Effector memory CD8-positive, alpha-beta T cell (primary cell): ENCODE measurements at regions not wholly inside any gene's neighbourhood (a gene's known extent, or its start where the extent isn't known, plus 50 kb on each side); places are given as distances from the start of the nearest gene placed in this dataset.
"Not testable (repeated sequence)": the region's sequence is repeated elsewhere in the genome, so short reads cannot be mapped to it uniquely, and the experiment has no call there.

Experiments used
- ATAC-seq: fragments of 150-1000 bp; cut with Tn5 transposase; replicated peaks from 2 replicates; pipeline ENCODE4 v1.10.0; 2021; ENCODE audit warnings: mild to moderate bottlenecking, moderate library complexity
- DNase-seq, 3 experiments: peaks; one replicate each; pipeline ENCODE4 v3.0.0; 2021
- H3K27ac Mint-ChIP-seq, 2 donors: one replicate each; pipeline ENCODE4 v1.8.0; 2022; ENCODE audit warnings: mild to moderate bottlenecking in 2 of 2, mixed read lengths in 2 of 2, moderate library complexity in 2 of 2
- H3K27me3 Mint-ChIP-seq, 2 donors: one replicate each; pipeline ENCODE4 v1.8.0; 2022; ENCODE audit warnings: mixed read lengths in 2 of 2
- H3K36me3 Mint-ChIP-seq: one replicate; pipeline ENCODE4 v1.8.0; 2022; ENCODE audit warnings: mild to moderate bottlenecking, moderate library complexity, mixed read lengths; ENCODE audit not compliant: insufficient read depth
- H3K4me1 Mint-ChIP-seq, 2 donors: one replicate each; pipeline ENCODE4 v1.8.0; 2022; ENCODE audit warnings: low read depth in 2 of 2, mixed read lengths in 2 of 2
- H3K4me3 Mint-ChIP-seq, 2 donors: one replicate each; pipeline ENCODE4 v1.8.0; 2022; ENCODE audit warnings: mild to moderate bottlenecking in 2 of 2, mixed read lengths in 2 of 2, moderate library complexity in 2 of 2
- H3K9me3 Mint-ChIP-seq, 2 donors: one replicate each; pipeline ENCODE4 v1.8.0; 2022; ENCODE audit warnings: mixed read lengths in 2 of 2

GRCh38 chr18:78822171-78822948, 157.3 kb upstream of the SALL3 start:
- Mint-ChIP-seq H3K4me3 (no peak overlapping the region), H3K27me3 (peaks cover 9 to 46% of the 10 kb centered on the region in 2 donors), H3K36me3 (no peaks in the 10 kb centered on the region), H3K4me1 (no peaks in the 10 kb centered on the region), H3K27ac (no peak overlapping the region), H3K9me3 (no peaks in the 10 kb centered on the region)
- DNase-seq = no peak
- no peak for ATAC-seq

DNA sequence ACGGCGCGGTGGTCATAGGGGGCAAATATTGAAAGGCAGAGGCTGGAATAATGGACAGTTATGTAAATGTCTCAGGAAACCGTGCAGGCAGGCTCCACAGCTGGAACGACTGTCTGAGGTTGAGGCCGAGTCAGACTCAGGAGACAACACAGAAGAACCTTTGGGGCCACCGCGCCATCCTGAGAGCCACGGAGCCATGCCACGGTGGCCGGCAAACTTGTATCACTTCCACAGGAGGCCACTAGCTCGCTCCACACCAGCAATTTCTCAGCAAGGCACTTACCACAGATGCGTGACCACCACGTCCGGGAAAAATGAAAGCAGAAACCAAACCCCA, 156.7 kb upstream of the SALL3 start:
- Mint-ChIP-seq H3K36me3 (no peaks in the 10 kb centered on the region), H3K27ac (no peak overlapping the region), H3K4me3 (no peak overlapping the region), H3K9me3 (no peaks in the 10 kb centered on the region), H3K27me3 (peaks cover 14 to 48% of the 10 kb centered on the region in 2 donors), H3K4me1 (no peaks in the 10 kb centered on the region)
- no peak for DNase-seq
- no peak for ATAC-seq

DNA sequence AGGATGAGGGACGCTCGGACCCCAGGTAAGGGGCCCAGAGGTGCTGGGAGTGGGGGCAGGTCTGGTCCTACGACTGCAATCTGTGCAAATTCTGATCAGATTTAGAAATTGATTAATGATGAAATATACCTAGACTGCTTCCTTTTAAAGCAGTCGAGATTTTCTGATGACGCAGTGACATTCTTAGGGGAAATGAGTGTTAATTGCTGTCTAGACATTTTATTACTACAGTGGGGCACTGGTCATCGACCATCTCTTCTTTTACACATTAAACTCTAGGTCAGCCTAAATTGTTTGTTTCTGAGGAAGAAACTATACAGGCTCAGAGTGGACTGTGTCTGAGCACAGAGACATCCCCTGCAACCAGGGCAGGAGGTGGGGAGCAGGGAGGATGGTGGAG, 154.4 kb upstream of the SALL3 start:
- Mint-ChIP-seq H3K4me3 (no peak overlapping the region), H3K27ac (no peak overlapping the region), H3K27me3 (peaks cover 10 to 39% of the 10 kb centered on the region in 2 donors), H3K36me3 (no peaks in the 10 kb centered on the region), H3K9me3 (peaks cover 0 to under 1% of the 10 kb centered on the region in 2 donors), H3K4me1 (no peaks in the 10 kb centered on the region)
- DNase-seq = no peak
- no peak for ATAC-seq

GRCh38 chr18:78826631-78827030, 153.0 kb upstream of the SALL3 start:
- DNase-seq = no peak
- Mint-ChIP-seq H3K9me3 (peaks cover 0 to 1% of the 10 kb centered on the region in 2 donors), H3K4me3 (no peak overlapping the region), H3K36me3 (no peaks in the 10 kb centered on the region), H3K4me1 (no peaks in the 10 kb centered on the region), H3K27ac (no peak overlapping the region), H3K27me3 (peaks cover 18 to 39% of the 10 kb centered on the region in 2 donors)
- ATAC-seq = no peak

DNA sequence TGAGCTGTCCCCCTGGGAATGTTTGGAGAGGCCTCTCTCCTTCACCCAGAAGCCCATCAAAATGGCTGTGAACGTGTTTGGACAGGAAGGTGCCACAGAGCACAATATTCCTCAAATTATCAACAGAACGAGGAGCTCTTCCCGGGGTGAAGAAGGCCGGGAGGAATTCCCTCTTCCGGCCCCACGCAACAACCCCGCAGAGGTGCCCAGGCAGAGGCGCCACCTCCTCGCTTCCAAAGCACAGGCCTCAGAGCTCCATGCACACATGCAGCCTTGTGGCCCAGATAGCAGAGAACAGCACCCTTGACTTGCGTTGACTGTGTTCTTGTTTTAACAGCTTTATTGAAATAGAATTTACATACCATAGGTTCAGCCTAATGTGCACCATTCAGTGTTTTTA, 152.5 kb upstream of the SALL3 start:
- Mint-ChIP-seq H3K4me1 (no peaks in the 10 kb centered on the region), H3K27me3 (peaks cover 20 to 39% of the 10 kb centered on the region in 2 donors), H3K9me3 (peaks cover 0 to 1% of the 10 kb centered on the region in 2 donors), H3K36me3 (no peaks in the 10 kb centered on the region), H3K4me3 (no peak overlapping the region), H3K27ac (no peak overlapping the region)
- DNase-seq (no peak), ATAC-seq (no peak)

DNA sequence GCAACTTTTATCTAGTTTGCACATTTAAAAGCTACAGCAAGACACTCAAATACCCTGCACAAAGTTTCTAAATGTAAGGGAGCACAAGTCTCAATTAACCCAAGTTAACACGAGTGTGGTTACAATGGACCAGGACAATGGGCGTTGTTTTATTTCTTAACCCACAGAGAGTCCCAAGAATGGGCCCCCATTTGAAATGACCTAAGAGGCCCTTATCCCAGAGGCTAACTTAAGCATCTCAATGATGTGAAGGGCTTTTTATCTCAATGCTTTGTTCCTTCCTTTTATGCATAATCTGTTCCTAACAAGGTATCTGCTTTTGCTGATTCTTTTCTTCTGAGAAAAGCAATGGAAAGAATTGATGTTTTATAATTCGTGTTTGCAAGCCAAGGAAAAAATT, 151.5 kb upstream of the SALL3 start:
- no peak for DNase-seq
- Mint-ChIP-seq H3K4me3 (no peak overlapping the region), H3K27me3 (peaks cover 24 to 42% of the 10 kb centered on the region in 2 donors), H3K9me3 (peaks cover 0 to 1% of the 10 kb centered on the region in 2 donors), H3K36me3 (no peaks in the 10 kb centered on the region), H3K27ac (no peak overlapping the region), H3K4me1 (no peaks in the 10 kb centered on the region)
- ATAC-seq = no peak

DNA sequence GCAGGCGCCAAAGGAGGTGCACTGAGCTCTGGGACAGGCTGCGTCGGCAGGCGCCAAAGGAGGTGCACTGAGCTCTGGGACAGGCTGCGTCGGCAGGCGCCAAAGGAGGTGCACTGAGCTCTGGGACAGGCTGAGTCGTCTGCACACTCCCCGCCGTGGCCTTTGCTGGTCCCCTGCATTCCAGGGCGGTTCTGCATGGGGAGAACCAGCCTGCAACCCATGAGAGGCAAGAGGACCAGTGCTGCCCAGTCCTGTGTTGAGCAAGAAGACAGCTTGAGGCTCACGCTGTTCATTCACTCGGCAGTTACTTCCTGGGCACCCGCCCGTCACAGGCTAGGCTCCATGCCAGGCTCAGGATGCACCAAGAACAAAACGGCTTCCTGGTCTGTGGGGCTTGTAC, 150.6 kb upstream of the SALL3 start:
- H3K4me3 Mint-ChIP-seq, H3K27ac Mint-ChIP-seq, ATAC-seq, H3K9me3 Mint-ChIP-seq, H3K36me3 Mint-ChIP-seq, DNase-seq, H3K4me1 Mint-ChIP-seq: not testable (repeated sequence)
- peaks cover 29 to 39% of the 10 kb centered on the region in 2 donors for H3K27me3 Mint-ChIP-seq

GRCh38 chr18:78830161-78830560, 149.5 kb upstream of the SALL3 start:
- DNase-seq (no peak), ATAC-seq (no peak)
- Mint-ChIP-seq H3K27ac (no peak overlapping the region), H3K36me3 (no peaks in the 10 kb centered on the region), H3K4me3 (no peak overlapping the region), H3K27me3 (peaks cover 33 to 35% of the 10 kb centered on the region in 2 donors), H3K4me1 (no peaks in the 10 kb centered on the region), H3K9me3 (peaks cover 0 to 1% of the 10 kb centered on the region in 2 donors)

GRCh38 chr18:78830826-78831225, 148.8 kb upstream of the SALL3 start:
- Mint-ChIP-seq H3K27me3 (peaks cover 28 to 33% of the 10 kb centered on the region in 2 donors), H3K27ac (no peak overlapping the region), H3K36me3 (no peaks in the 10 kb centered on the region), H3K4me3 (no peak overlapping the region), H3K4me1 (no peaks in the 10 kb centered on the region), H3K9me3 (peaks cover 0 to 1% of the 10 kb centered on the region in 2 donors)
- no peak for ATAC-seq
- no peak for DNase-seq

DNA sequence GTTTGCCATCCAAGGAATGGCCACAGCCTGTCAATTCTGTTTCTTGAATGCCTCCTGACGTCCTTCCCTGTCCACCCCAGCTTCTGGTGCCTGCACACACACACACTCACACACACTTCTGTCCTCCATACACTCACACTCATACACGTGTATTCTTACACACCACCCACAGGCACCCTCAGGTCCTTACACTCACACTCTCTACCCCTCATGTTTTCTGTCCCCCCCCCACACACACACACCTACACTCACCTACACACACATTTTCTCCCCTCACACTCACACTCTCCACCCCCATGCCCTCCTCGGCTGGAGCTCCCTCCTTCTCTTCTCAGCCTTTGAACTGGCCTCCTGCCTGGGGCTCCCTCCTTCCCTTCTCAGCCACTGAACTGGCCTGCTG, 148.0 kb upstream of the SALL3 start:
- Mint-ChIP-seq H3K4me3 (no peak overlapping the region), H3K4me1 (no peaks in the 10 kb centered on the region), H3K36me3 (no peaks in the 10 kb centered on the region), H3K27me3 (peaks cover 23 to 33% of the 10 kb centered on the region in 2 donors), H3K27ac (no peak overlapping the region), H3K9me3 (peaks cover 0 to 1% of the 10 kb centered on the region in 2 donors)
- no peak for DNase-seq
- ATAC-seq = no peak

- Mint-ChIP-seq H3K9me3 (peaks cover 0 to 1% of the 10 kb centered on the region in 2 donors), H3K4me1 (no peaks in the 10 kb centered on the region), H3K4me3 (no peak overlapping the region), H3K27me3 (peaks cover 9 to 25% of the 10 kb centered on the region in 2 donors), H3K27ac (no peak overlapping the region), H3K36me3 (no peaks in the 10 kb centered on the region)
- no peak for DNase-seq
- ATAC-seq = no peak
Measured at GRCh38 chr18:78833833-78834232, 145.8 kb upstream of the SALL3 start.

- Mint-ChIP-seq H3K36me3 (no peaks in the 10 kb centered on the region), H3K4me1 (no peaks in the 10 kb centered on the region), H3K27ac (no peak overlapping the region), H3K4me3 (no peak overlapping the region), H3K9me3 (no peaks in the 10 kb centered on the region), H3K27me3 (peaks cover 9 to 13% of the 10 kb centered on the region in 2 donors)
- no peak for ATAC-seq
- no peak for DNase-seq
Measured at GRCh38 chr18:78836838-78837237, 142.8 kb upstream of the SALL3 start.

- Mint-ChIP-seq H3K4me1 (no peaks in the 10 kb centered on the region), H3K27ac (no peak overlapping the region), H3K27me3 (peaks cover 6 to 12% of the 10 kb centered on the region in 2 donors), H3K9me3 (no peaks in the 10 kb centered on the region), H3K4me3 (no peak overlapping the region), H3K36me3 (no peaks in the 10 kb centered on the region)
- ATAC-seq (no peak), DNase-seq (no peak)
Measured at GRCh38 chr18:78837754-78838153, 141.9 kb upstream of the SALL3 start.

DNA sequence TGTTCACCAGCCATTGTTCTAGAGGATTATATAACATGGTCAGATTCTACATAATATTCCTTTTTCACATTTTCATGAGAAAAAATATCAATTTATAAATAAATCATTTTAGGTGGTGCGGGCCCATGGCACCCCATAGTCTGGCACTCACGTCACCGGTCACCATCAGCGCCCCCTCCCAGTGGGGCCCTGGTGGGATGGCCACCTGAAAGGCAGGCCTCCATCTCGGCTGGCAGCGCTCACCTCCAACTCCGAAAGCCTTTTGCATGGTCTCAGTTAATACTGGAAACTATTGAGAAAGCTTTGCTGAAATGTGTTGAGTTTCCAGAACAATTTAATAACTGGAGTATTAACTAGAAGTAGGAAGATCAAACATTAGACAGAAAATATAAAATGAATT, 141.4 kb upstream of the SALL3 start:
- H3K27me3 Mint-ChIP-seq = peaks cover 2 to 12% of the 10 kb centered on the region in 2 donors
- DNase-seq (no peak), ATAC-seq (no peak)
- no peak overlapping the region for H3K4me3 Mint-ChIP-seq
- H3K9me3 Mint-ChIP-seq = no peaks in the 10 kb centered on the region
- no peaks in the 10 kb centered on the region for H3K36me3 Mint-ChIP-seq
- no peaks in the 10 kb centered on the region for H3K4me1 Mint-ChIP-seq
- no peak overlapping the region for H3K27ac Mint-ChIP-seq
